HL-60 (cell line): ENCODE measurements at regions not wholly inside any gene's neighbourhood (a gene's known extent, or its start where the extent isn't known, plus 50 kb on each side); places are given as distances from the start of the nearest gene placed in this dataset.

Experiments
- GABPA ChIP-seq: IDR thresholded peaks from 2 replicates; pipeline ENCODE4 v1.6.1; 2012; ENCODE audit warnings: low read depth
- POLR2AphosphoS5 ChIP-seq: IDR thresholded peaks from 2 replicates; pipeline ENCODE4 v1.6.1; 2012; ENCODE audit warnings: low read depth
- SPI1 ChIP-seq: IDR thresholded peaks from 2 replicates; pipeline ENCODE4 v1.6.1; 2012; ENCODE audit warnings: low read depth, mild to moderate bottlenecking, borderline replicate concordance
- TF ChIP-seq, protein P1 (sequence below): IDR thresholded peaks from one replicate; pipeline ENCODE4 v1.5.1; 2011; ENCODE audit warnings: low read length, control low read depth, inconsistent platforms; ENCODE audit not compliant: insufficient read depth
- TF ChIP-seq, protein P2 (sequence below): IDR thresholded peaks from 2 replicates; pipeline ENCODE4 v1.6.1; 2012; ENCODE audit warnings: low read depth; ENCODE audit not compliant: insufficient replicate concordance

GRCh38 chr3:154549391-154549790, 119.4 kb upstream of the GPR149 start:
- TF ChIP-seq, protein P1, sequence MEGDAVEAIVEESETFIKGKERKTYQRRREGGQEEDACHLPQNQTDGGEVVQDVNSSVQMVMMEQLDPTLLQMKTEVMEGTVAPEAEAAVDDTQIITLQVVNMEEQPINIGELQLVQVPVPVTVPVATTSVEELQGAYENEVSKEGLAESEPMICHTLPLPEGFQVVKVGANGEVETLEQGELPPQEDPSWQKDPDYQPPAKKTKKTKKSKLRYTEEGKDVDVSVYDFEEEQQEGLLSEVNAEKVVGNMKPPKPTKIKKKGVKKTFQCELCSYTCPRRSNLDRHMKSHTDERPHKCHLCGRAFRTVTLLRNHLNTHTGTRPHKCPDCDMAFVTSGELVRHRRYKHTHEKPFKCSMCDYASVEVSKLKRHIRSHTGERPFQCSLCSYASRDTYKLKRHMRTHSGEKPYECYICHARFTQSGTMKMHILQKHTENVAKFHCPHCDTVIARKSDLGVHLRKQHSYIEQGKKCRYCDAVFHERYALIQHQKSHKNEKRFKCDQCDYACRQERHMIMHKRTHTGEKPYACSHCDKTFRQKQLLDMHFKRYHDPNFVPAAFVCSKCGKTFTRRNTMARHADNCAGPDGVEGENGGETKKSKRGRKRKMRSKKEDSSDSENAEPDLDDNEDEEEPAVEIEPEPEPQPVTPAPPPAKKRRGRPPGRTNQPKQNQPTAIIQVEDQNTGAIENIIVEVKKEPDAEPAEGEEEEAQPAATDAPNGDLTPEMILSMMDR, result no peak
- TF ChIP-seq GABPA (no peak), POLR2AphosphoS5 (no peak), SPI1 (no peak)
- TF ChIP-seq, protein P2, sequence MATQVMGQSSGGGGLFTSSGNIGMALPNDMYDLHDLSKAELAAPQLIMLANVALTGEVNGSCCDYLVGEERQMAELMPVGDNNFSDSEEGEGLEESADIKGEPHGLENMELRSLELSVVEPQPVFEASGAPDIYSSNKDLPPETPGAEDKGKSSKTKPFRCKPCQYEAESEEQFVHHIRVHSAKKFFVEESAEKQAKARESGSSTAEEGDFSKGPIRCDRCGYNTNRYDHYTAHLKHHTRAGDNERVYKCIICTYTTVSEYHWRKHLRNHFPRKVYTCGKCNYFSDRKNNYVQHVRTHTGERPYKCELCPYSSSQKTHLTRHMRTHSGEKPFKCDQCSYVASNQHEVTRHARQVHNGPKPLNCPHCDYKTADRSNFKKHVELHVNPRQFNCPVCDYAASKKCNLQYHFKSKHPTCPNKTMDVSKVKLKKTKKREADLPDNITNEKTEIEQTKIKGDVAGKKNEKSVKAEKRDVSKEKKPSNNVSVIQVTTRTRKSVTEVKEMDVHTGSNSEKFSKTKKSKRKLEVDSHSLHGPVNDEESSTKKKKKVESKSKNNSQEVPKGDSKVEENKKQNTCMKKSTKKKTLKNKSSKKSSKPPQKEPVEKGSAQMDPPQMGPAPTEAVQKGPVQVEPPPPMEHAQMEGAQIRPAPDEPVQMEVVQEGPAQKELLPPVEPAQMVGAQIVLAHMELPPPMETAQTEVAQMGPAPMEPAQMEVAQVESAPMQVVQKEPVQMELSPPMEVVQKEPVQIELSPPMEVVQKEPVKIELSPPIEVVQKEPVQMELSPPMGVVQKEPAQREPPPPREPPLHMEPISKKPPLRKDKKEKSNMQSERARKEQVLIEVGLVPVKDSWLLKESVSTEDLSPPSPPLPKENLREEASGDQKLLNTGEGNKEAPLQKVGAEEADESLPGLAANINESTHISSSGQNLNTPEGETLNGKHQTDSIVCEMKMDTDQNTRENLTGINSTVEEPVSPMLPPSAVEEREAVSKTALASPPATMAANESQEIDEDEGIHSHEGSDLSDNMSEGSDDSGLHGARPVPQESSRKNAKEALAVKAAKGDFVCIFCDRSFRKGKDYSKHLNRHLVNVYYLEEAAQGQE, result no peak
